Spinal cord (tissue), 9 donors: ENCODE measurements at regions not wholly inside any gene's neighbourhood (a gene's known extent, or its start where the extent isn't known, plus 50 kb on each side); places are given as distances from the start of the nearest gene placed in this dataset.
A peak's percentile ranks its signal among the peaks of the same experiment; 100 is the strongest.

Source experiments
- DNase-seq, 6 donors: peaks; one replicate each; pipeline versions ENCODE4 v3.0.0 to v3.0.0-alpha.2; 2013 to 2015; ENCODE audit warnings: low spot score in 6 of 6, low read depth in 4 of 6
- H3K27ac ChIP-seq: one replicate; pipeline ENCODE4 v1.5.1; 2013; ENCODE audit warnings: low read depth, low read length, control low read depth
- H3K27me3 ChIP-seq: one replicate; pipeline ENCODE4 v1.6.1; 2013; ENCODE audit warnings: low read length; ENCODE audit not compliant: control insufficient read depth, insufficient read depth
- H3K36me3 ChIP-seq: one replicate; pipeline ENCODE4 v1.6.1; 2013; ENCODE audit warnings: low read length; ENCODE audit not compliant: control insufficient read depth, insufficient read depth
- H3K4me1 ChIP-seq: one replicate; pipeline ENCODE4 v1.6.1; 2013; ENCODE audit warnings: low read length; ENCODE audit not compliant: control insufficient read depth, insufficient read depth
- H3K4me3 ChIP-seq: one replicate; pipeline ENCODE4 v1.5.1; 2013; ENCODE audit warnings: low read depth, low read length, control low read depth
- H3K9me3 ChIP-seq: one replicate; pipeline ENCODE4 v1.6.1; 2013; ENCODE audit warnings: low read length; ENCODE audit not compliant: control insufficient read depth, insufficient read depth
- WGBS: methylation state at CpG from one replicate; pipeline ENCODE4 v1.1.5; 2013; ENCODE audit warnings: missing lambda C conversion rate; ENCODE audit not compliant: insufficient coverage; 5-methylcytosine and 5-hydroxymethylcytosine counted together
- donor health status: healthy.

DNA sequence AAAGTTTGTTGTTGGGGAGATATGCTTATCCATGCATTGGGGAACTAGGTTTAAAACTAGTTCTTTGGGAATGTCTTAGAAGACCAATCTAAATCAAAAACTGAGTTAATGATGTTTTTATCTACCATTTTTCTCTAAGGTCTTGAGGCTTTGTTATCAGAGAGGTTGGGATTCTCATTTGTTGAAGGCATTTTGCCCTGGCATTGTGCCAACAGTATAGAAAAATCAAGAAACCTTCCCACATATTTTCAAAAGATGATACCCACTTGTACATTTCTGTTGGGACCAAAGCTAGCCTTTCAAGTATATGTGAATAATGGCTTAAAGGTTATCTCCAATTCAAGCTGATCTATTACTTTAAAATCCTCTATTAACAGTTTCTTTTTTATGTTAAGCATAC is 419.8 kb upstream of the KIF2A start:
- no peaks in the 10 kb centered on the region for H3K9me3 ChIP-seq
- H3K4me3 ChIP-seq = no peak overlapping the region
- H3K27me3 ChIP-seq = no peaks in the 10 kb centered on the region
- H3K27ac ChIP-seq = no peak overlapping the region
- no peaks in the 10 kb centered on the region for H3K36me3 ChIP-seq
- no peaks in the 10 kb centered on the region for H3K4me1 ChIP-seq
- no peak for DNase-seq

GRCh38 chr5:61887271-61887670 is 418.7 kb upstream of the KIF2A start:
- Histone ChIP-seq H3K4me3 (no peak overlapping the region), H3K27ac (no peak overlapping the region), H3K4me1 (no peaks in the 10 kb centered on the region), H3K27me3 (no peaks in the 10 kb centered on the region), H3K9me3 (no peaks in the 10 kb centered on the region), H3K36me3 (no peaks in the 10 kb centered on the region)
- no peak for DNase-seq
- no CpG with 5 or more reads among the region's 1 CpG for WGBS

- WGBS = no CpG with 5 or more reads among the region's 1 CpG
- peaks cover 3% of the 10 kb centered on the region for H3K9me3 ChIP-seq
- DNase-seq = no peak
- no peak overlapping the region for H3K27ac ChIP-seq
- no peaks in the 10 kb centered on the region for H3K27me3 ChIP-seq
- no peaks in the 10 kb centered on the region for H3K36me3 ChIP-seq
- no peaks in the 10 kb centered on the region for H3K4me1 ChIP-seq
- no peak overlapping the region for H3K4me3 ChIP-seq
Observed at GRCh38 chr5:61894046-61894445, 412.0 kb upstream of the KIF2A start.

GRCh38 chr5:61896811-61897210 is 409.2 kb upstream of the KIF2A start:
- no CpG with 5 or more reads among the region's 4 CpGs for WGBS
- DNase-seq = no peak
- H3K36me3 ChIP-seq = no peaks in the 10 kb centered on the region
- H3K4me3 ChIP-seq = no peak overlapping the region
- H3K27me3 ChIP-seq = no peaks in the 10 kb centered on the region
- no peaks in the 10 kb centered on the region for H3K4me1 ChIP-seq
- H3K27ac ChIP-seq = no peak overlapping the region
- H3K9me3 ChIP-seq = peaks cover 3% of the 10 kb centered on the region

DNA sequence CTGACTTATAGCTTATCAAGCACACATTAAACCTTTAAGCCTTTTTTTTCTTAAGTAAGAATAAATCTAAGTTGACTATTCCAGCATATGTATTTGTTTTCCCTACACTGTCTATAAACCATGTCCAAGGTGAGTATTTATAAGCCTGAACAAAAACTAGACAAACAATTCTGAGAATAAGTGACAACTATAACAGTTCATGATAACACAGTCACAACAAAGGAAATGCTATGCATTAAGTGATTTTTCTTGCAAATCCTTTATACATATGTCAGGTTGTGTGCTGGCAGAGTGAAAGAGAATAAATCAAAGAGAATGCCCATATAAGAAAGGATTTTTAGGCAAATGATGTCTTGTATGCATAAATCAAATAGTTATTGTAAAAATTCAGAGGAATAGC is 408.8 kb upstream of the KIF2A start:
- Histone ChIP-seq H3K9me3 (peaks cover 3% of the 10 kb centered on the region), H3K4me1 (no peaks in the 10 kb centered on the region), H3K27ac (no peak overlapping the region), H3K27me3 (no peaks in the 10 kb centered on the region), H3K36me3 (no peaks in the 10 kb centered on the region), H3K4me3 (no peak overlapping the region)
- peak in 1 of 6 donors; percentile 10 for DNase-seq

- no peaks in the 10 kb centered on the region for H3K9me3 ChIP-seq
- no peaks in the 10 kb centered on the region for H3K36me3 ChIP-seq
- no peak overlapping the region for H3K4me3 ChIP-seq
- H3K27me3 ChIP-seq = no peaks in the 10 kb centered on the region
- 72% methylated on average over 5 of the region's 5 CpGs for WGBS
- no peak overlapping the region for H3K27ac ChIP-seq
- H3K4me1 ChIP-seq = no peaks in the 10 kb centered on the region
- DNase-seq = no peak
Observed at GRCh38 chr5:61901997-61902396, 404.0 kb upstream of the KIF2A start.

- Histone ChIP-seq H3K4me1 (no peaks in the 10 kb centered on the region), H3K9me3 (no peaks in the 10 kb centered on the region), H3K27me3 (no peaks in the 10 kb centered on the region), H3K36me3 (no peaks in the 10 kb centered on the region), H3K27ac (no peak overlapping the region), H3K4me3 (no peak overlapping the region)
- WGBS = 71% methylated on average over 1 of the region's 1 CpG
- no peak for DNase-seq
Observed at GRCh38 chr5:61904730-61905129, 401.3 kb upstream of the KIF2A start.

- Histone ChIP-seq H3K4me3 (no peak overlapping the region), H3K4me1 (no peaks in the 10 kb centered on the region), H3K27ac (no peak overlapping the region), H3K36me3 (no peaks in the 10 kb centered on the region), H3K9me3 (no peaks in the 10 kb centered on the region), H3K27me3 (no peaks in the 10 kb centered on the region)
- DNase-seq = peak in 2 of 6 donors; percentile 33 to 51
- WGBS = 88% methylated on average over 1 of the region's 3 CpGs
Observed at GRCh38 chr5:61905613-61906012, 400.4 kb upstream of the KIF2A start.

GRCh38 chr5:61906820-61907219 is 399.2 kb upstream of the KIF2A start:
- no peak overlapping the region for H3K4me3 ChIP-seq
- DNase-seq = no peak
- H3K27ac ChIP-seq = no peak overlapping the region
- 82% methylated on average over 3 of the region's 5 CpGs for WGBS
- H3K27me3 ChIP-seq = no peaks in the 10 kb centered on the region
- H3K36me3 ChIP-seq = no peaks in the 10 kb centered on the region
- H3K4me1 ChIP-seq = no peaks in the 10 kb centered on the region
- no peaks in the 10 kb centered on the region for H3K9me3 ChIP-seq

DNA sequence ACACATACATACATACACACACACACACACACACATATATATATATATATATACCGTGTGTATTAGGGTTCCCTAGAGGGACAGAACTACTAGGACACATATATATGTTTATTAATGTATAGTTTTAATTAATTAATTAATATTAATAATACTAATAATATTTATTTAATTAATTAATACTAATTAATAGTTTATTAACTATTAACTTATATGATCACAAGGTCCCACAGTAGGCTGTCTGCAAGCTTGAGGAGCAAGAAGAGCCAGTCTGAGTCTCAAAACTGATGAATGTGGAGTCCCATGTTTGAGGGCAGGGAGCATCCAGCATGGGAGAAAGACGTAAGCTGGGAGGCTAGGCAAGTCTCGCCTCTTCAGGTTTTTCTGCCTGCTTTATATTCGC is 398.0 kb upstream of the KIF2A start:
- 96% methylated on average over 3 of the region's 4 CpGs for WGBS
- Histone ChIP-seq H3K4me1 (no peaks in the 10 kb centered on the region), H3K27ac (no peak overlapping the region), H3K4me3 (no peak overlapping the region), H3K36me3 (no peaks in the 10 kb centered on the region), H3K9me3 (no peaks in the 10 kb centered on the region), H3K27me3 (no peaks in the 10 kb centered on the region)
- no peak for DNase-seq

GRCh38 chr5:61910771-61911170 is 395.2 kb upstream of the KIF2A start:
- H3K27ac ChIP-seq = no peak overlapping the region
- H3K4me1 ChIP-seq = no peaks in the 10 kb centered on the region
- DNase-seq = no peak
- H3K9me3 ChIP-seq = no peaks in the 10 kb centered on the region
- no peaks in the 10 kb centered on the region for H3K27me3 ChIP-seq
- no peak overlapping the region for H3K4me3 ChIP-seq
- H3K36me3 ChIP-seq = no peaks in the 10 kb centered on the region
- 80% methylated on average over 2 of the region's 2 CpGs for WGBS
